Heart left ventricle (tissue), 13 donors: ENCODE measurements at regions not wholly inside any gene's neighbourhood (a gene's known extent, or its start where the extent isn't known, plus 50 kb on each side); places are given as distances from the start of the nearest gene placed in this dataset.

Source experiments
- POLR2A ChIP-seq, 2 donors: fragments of 450-650 bp; IDR thresholded peaks; one replicate each; pipeline ENCODE4 v1.6.1; 2017; ENCODE audit warnings: antibody characterized with exemption in 2 of 2, mild to moderate bottlenecking in 2 of 2, moderate library complexity in 2 of 2
- TF ChIP-seq, protein P1 (sequence below), 12 donors: fragments of 200-600 bp; sonication (generic) in 4 of 12; IDR thresholded peaks; one replicate each; pipeline versions ENCODE4 v1.5.0 to v1.8.0; 2018 to 2022; ENCODE audit warnings: antibody characterized with exemption in 12 of 12, mild to moderate bottlenecking in 5 of 12
- donor health status: ischemic (EF 13 %, LVEDD 7.1; RV severe dilation, severe dysfunction).
- donor health status: DM: no; HTN: yes; CAD: no.
- donor health status: DM: no; HTN: no; CAD: no.
- donor health status: ischemic (EF 25% LVEDD 6.9; RV normal size, moderate dysfunction).
- donor health status: ischemic (EF 25% LVEDD 5.7; RV mildly dilated, moderate dysfunction).
- donor health status: ischemic (EF 35%, LVEDD 5.7; RV mildly dilated, moderate dysfunction).
- donor health status: nonischemic (EF 11% LVEDD 7.7; RV severe dilation, severe dysfunction).
- donor health status: DM: yes; HTN: yes; CAD: no.
- donor health status: PGD.
- donor health status: ischemic (EF 29% LVEDD 5.4; RV normal size, mild dysfunction).
- donor health status: nonischemic (EF 23%, LVEDD 6.1; RV moderate dilation, normal function).

DNA sequence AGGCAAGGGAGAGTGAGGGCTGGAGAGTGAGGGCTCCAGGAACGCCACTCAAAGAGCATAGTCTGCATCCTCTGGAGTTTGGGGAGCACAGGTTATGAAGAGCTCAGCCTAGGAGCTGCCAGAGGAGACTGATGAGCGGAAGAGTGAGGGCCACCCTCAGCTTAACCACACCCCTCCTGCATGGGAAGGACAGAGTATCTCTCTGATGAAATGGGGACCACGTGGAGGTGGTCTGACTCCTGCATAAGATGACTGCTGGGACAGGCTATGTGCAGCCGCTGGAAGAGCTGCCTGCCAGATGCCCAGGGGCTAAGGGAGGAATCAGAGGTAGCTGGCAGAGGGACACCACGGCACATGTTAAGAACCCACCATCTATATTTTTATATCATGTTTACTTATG lies 162.9 kb upstream of the POU2AF2 start:
- TF ChIP-seq, protein P1, sequence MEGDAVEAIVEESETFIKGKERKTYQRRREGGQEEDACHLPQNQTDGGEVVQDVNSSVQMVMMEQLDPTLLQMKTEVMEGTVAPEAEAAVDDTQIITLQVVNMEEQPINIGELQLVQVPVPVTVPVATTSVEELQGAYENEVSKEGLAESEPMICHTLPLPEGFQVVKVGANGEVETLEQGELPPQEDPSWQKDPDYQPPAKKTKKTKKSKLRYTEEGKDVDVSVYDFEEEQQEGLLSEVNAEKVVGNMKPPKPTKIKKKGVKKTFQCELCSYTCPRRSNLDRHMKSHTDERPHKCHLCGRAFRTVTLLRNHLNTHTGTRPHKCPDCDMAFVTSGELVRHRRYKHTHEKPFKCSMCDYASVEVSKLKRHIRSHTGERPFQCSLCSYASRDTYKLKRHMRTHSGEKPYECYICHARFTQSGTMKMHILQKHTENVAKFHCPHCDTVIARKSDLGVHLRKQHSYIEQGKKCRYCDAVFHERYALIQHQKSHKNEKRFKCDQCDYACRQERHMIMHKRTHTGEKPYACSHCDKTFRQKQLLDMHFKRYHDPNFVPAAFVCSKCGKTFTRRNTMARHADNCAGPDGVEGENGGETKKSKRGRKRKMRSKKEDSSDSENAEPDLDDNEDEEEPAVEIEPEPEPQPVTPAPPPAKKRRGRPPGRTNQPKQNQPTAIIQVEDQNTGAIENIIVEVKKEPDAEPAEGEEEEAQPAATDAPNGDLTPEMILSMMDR (IDR thresholded peaks at IDR 0.05) = no peak
- no peak for TF ChIP-seq POLR2A (IDR thresholded peaks at IDR 0.05)
